K562 (cell line): ENCODE measurements at regions not wholly inside any gene's neighbourhood (a gene's known extent, or its start where the extent isn't known, plus 50 kb on each side); places are given as distances from the start of the nearest gene placed in this dataset.

Experiments used
- AFF4 ChIP-seq: sonication (generic); formaldehyde crosslinking; IDR thresholded peaks from 2 replicates; pipeline ENCODE4 v1.8.0; 2023; ENCODE audit warnings: mild to moderate bottlenecking, missing genetic modification reagents
- ATF1 ChIP-seq, 2 experiments: fragments of 450-650 bp in 1 of 2; IDR thresholded peaks; 2 replicates each; pipeline ENCODE4 v1.6.1; 2016; ENCODE audit warnings: missing compliant biosample characterization in 1 of 2, missing genetic modification characterization in 1 of 2
- CC2D1A ChIP-seq: fragments of 450-650 bp; IDR thresholded peaks from 2 replicates; pipeline ENCODE4 v1.6.1; 2017; ENCODE audit warnings: mild to moderate bottlenecking
- ELF2 ChIP-seq: fragments of 250-450 bp; sonication (Bioruptor Pico); IDR thresholded peaks from 2 replicates; pipeline ENCODE4 v1.5.0; 2021; ENCODE audit warnings: mild to moderate bottlenecking
- HBP1 ChIP-seq: fragments of 450-650 bp; formaldehyde crosslinking; IDR thresholded peaks from 2 replicates; pipeline ENCODE4 v1.4.0; 2022; ENCODE audit warnings: missing genetic modification characterization
- HDAC2 ChIP-seq: fragments of 450-650 bp; IDR thresholded peaks from 2 replicates; pipeline ENCODE4 v1.6.1; 2016; ENCODE audit warnings: mild to moderate bottlenecking
- HDAC8 ChIP-seq: fragments of 450-650 bp; IDR thresholded peaks from 2 replicates; pipeline ENCODE4 v1.6.1; 2016; ENCODE audit warnings: mild to moderate bottlenecking, missing genetic modification characterization, moderate library complexity, missing compliant biosample characterization
- LCOR ChIP-seq: sonication (generic); formaldehyde crosslinking; IDR thresholded peaks from 2 replicates; pipeline ENCODE4 v1.8.0; 2022; ENCODE audit warnings: mild to moderate bottlenecking, missing genetic modification reagents
- MEIS2 ChIP-seq: fragments of 450-650 bp; IDR thresholded peaks from 2 replicates; pipeline ENCODE4 v1.6.1; 2014; ENCODE audit warnings: mild to moderate bottlenecking; ENCODE audit not compliant: partially characterized antibody
- MYC ChIP-seq, 2 experiments: fragments of 250-450 bp in 1 of 2; sonication (Bioruptor Pico) in 1 of 2; IDR thresholded peaks; 2 replicates each; pipeline versions ENCODE4 v1.5.1 to v1.6.1; 2012 to 2021; ENCODE audit warnings: low read depth in 2 of 2, borderline replicate concordance in 1 of 2, improper control_type of control experiment in 1 of 2, low read length in 1 of 2, mild to moderate bottlenecking in 1 of 2, moderate library complexity in 1 of 2
- PCBP1 ChIP-seq: fragments of 200-400 bp; formaldehyde crosslinking; IDR thresholded peaks from 2 replicates; pipeline ENCODE4 v1.6.1; 2018; ENCODE audit warnings: mild to moderate bottlenecking, low read depth, low read length; ENCODE audit not compliant: poor library complexity, severe bottlenecking
- RBM14 ChIP-seq: fragments of 200-400 bp; formaldehyde crosslinking; IDR thresholded peaks from 2 replicates; pipeline ENCODE4 v1.6.1; 2018; ENCODE audit warnings: low read depth, mild to moderate bottlenecking, low read length, moderate library complexity, borderline replicate concordance; ENCODE audit not compliant: insufficient read depth
- RBM25 ChIP-seq: fragments of 200-400 bp; formaldehyde crosslinking; IDR thresholded peaks from 2 replicates; pipeline ENCODE4 v1.6.1; 2018; ENCODE audit warnings: low read length, low read depth, moderate library complexity; ENCODE audit not compliant: severe bottlenecking
- TGIF2 ChIP-seq: sonication (generic); formaldehyde crosslinking; IDR thresholded peaks from 2 replicates; pipeline ENCODE4 v1.8.1; 2022; ENCODE audit warnings: mild to moderate bottlenecking, missing genetic modification reagents, moderate library complexity
- ZNF324 ChIP-seq: fragments of 250-450 bp; sonication (Bioruptor Pico); IDR thresholded peaks from 2 replicates; pipeline ENCODE4 v1.4.0; 2020; ENCODE audit warnings: mild to moderate bottlenecking
- TF ChIP-seq, protein P1 (sequence below), 2 experiments: fragments of 450-650 bp; conservative IDR thresholded peaks; 2 replicates each; pipeline ENCODE4 v1.6.1; 2017; ENCODE audit warnings: mild to moderate bottlenecking in 2 of 2, moderate library complexity in 2 of 2
- TF ChIP-seq, protein P2 (sequence below), 2 experiments: fragments of 450-650 bp in 1 of 2; sonication (generic) in 1 of 2; formaldehyde crosslinking in 1 of 2; IDR thresholded peaks in 1 of 2; conservative IDR thresholded peaks in 1 of 2; 2 replicates each; pipeline versions ENCODE4 v1.6.1 to v1.8.1; 2016 to 2023; ENCODE audit warnings: mild to moderate bottlenecking in 2 of 2, moderate library complexity in 2 of 2, inconsistent platforms in 1 of 2, missing genetic modification reagents in 1 of 2

DNA sequence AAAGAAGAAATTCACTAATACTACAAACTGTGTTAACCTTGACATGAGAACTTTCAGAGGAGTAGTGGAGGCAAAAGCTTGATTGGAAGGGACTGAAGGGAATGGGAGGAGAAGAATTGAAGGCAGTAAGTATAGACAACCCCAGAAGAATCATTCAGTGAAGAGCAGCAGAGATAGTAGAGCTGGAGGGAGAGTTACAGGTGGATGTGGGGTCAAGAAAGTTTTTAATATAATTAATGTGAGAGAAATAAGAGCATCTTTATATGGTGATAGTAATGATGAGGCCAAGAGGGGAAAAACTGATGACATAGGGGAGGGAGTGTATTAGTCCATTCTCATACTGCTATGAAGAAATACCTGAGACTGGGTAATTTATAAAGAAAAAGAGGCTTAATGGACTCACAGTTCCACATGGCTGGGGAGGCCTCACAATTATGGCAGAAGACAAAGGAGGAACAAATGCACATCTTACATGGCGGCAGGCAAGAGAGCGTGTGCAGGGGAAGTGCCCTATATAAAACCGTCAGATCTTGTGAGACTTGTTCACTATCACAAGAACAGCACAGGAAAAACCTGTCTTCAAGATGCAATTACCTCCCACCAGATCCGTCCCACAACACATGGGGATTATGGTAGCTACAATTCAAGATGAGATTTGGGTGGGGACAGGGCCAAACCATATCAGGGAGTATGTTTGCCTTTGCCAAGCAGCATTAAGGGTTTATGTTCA, 88.3 kb upstream of the PIK3CG start (continued):
- no peak for TF ChIP-seq ELF2
- TF ChIP-seq, protein P1, sequence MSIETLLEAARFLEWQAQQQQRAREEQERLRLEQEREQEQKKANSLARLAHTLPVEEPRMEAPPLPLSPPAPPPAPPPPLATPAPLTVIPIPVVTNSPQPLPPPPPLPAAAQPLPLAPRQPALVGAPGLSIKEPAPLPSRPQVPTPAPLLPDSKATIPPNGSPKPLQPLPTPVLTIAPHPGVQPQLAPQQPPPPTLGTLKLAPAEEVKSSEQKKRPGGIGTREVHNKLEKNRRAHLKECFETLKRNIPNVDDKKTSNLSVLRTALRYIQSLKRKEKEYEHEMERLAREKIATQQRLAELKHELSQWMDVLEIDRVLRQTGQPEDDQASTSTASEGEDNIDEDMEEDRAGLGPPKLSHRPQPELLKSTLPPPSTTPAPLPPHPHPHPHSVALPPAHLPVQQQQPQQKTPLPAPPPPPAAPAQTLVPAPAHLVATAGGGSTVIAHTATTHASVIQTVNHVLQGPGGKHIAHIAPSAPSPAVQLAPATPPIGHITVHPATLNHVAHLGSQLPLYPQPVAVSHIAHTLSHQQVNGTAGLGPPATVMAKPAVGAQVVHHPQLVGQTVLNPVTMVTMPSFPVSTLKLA (conservative IDR thresholded peaks at IDR 0.05) = no peak
- no peak for TF ChIP-seq RBM14
- no peak for TF ChIP-seq MEIS2
- TF ChIP-seq, protein P2, sequence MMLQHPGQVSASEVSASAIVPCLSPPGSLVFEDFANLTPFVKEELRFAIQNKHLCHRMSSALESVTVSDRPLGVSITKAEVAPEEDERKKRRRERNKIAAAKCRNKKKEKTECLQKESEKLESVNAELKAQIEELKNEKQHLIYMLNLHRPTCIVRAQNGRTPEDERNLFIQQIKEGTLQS (IDR thresholded peaks at IDR 0.05) = 0 out of 2 replicates have a peak, but pooled peaks have one; percentile 18
- TF ChIP-seq, protein P2 (CRISPR knock-in tag; conservative IDR thresholded peaks at IDR 0.05) = no peak
- 0 out of 2 replicates have a peak, but pooled peaks have one; percentile 18 for TF ChIP-seq TGIF2 (CRISPR knock-in tag)
- TF ChIP-seq HBP1 (CRISPR knock-in tag) = peak; percentile 38; the same call in 1 of the 2 replicates
- TF ChIP-seq HDAC8 (tag) = no peak
- no peak for TF ChIP-seq MYC (IDR thresholded peaks at IDR 0.05; ENCODE audit: low read depth, low read length)
- TF ChIP-seq MYC (CRISPR knock-in tag; IDR thresholded peaks at IDR 0.05; ENCODE audit: borderline replicate concordance, low read depth) = no peak
- peak; percentile 87 for TF ChIP-seq CC2D1A
- TF ChIP-seq LCOR (CRISPR knock-in tag) = 0 out of 2 replicates have a peak, but pooled peaks have one; percentile 39
- TF ChIP-seq ATF1 (CRISPR knock-in tag; IDR thresholded peaks at IDR 0.05) = no peak
- no peak for TF ChIP-seq ATF1 (tag; IDR thresholded peaks at IDR 0.05)
- TF ChIP-seq RBM25 = no peak
- no peak for TF ChIP-seq HDAC2
- no peak for TF ChIP-seq AFF4 (CRISPR knock-in tag)
- no peak for TF ChIP-seq ZNF324 (CRISPR knock-in tag)
- TF ChIP-seq PCBP1 = no peak
